Tibial artery (tissue), 4 donors: ENCODE measurements at regions not wholly inside any gene's neighbourhood (a gene's known extent, or its start where the extent isn't known, plus 50 kb on each side); places are given as distances from the start of the nearest gene placed in this dataset.

Source experiments
- DNase-seq, 2 donors: peaks; one replicate each; pipeline ENCODE4 v3.0.0-alpha.2; 2019
- H3K27ac ChIP-seq, 2 donors: fragments of 200-600 bp; sonication (generic) in 1 of 2; 1 replicate in 1 of 2; 2 replicates in 1 of 2; pipeline ENCODE4 v1.5.1; 2018 to 2019; ENCODE audit warnings: mild to moderate bottlenecking in 1 of 2
- H3K27me3 ChIP-seq, 2 donors: fragments of 200-600 bp; sonication (generic) in 1 of 2; one replicate each; pipeline versions ENCODE4 v1.5.1 to v1.6.0; 2016 to 2019
- H3K36me3 ChIP-seq, 3 donors: fragments of 200-600 bp; sonication (generic) in 2 of 3; one replicate each; pipeline ENCODE4 v1.5.1; 2016 to 2019; ENCODE audit warnings: mild to moderate bottlenecking in 2 of 3
- H3K4me1 ChIP-seq, 4 donors: fragments of 200-600 bp; sonication (generic) in 2 of 4; 1 replicate in 3 of 4; 2 replicates in 1 of 4; pipeline ENCODE4 v1.5.1; 2016 to 2019
- H3K4me3 ChIP-seq, 2 donors: fragments of 200-600 bp; sonication (generic) in 1 of 2; 1 replicate in 1 of 2; 2 replicates in 1 of 2; pipeline ENCODE4 v1.5.1; 2018 to 2019; ENCODE audit warnings: mild to moderate bottlenecking in 2 of 2
- H3K9me3 ChIP-seq, 3 donors: fragments of 200-600 bp; sonication (generic) in 1 of 3; one replicate each; pipeline ENCODE4 v1.5.1; 2016 to 2019
- intact Hi-C: fragments of 100-400 bp; cut with DNase I; formaldehyde crosslinking; loops from one replicate; pipeline ENCODE4 v1.15.0; 2023; ENCODE audit warnings: low total_unique reads
- TF ChIP-seq, protein P1 (sequence below), 2 experiments: fragments of 200-600 bp in 1 of 2; fragments of 450-650 bp in 1 of 2; IDR thresholded peaks; one replicate each; pipeline ENCODE4 v1.5.1; 2017 to 2019; ENCODE audit warnings: antibody characterized with exemption in 2 of 2, mild to moderate bottlenecking in 1 of 2, moderate library complexity in 1 of 2

DNA sequence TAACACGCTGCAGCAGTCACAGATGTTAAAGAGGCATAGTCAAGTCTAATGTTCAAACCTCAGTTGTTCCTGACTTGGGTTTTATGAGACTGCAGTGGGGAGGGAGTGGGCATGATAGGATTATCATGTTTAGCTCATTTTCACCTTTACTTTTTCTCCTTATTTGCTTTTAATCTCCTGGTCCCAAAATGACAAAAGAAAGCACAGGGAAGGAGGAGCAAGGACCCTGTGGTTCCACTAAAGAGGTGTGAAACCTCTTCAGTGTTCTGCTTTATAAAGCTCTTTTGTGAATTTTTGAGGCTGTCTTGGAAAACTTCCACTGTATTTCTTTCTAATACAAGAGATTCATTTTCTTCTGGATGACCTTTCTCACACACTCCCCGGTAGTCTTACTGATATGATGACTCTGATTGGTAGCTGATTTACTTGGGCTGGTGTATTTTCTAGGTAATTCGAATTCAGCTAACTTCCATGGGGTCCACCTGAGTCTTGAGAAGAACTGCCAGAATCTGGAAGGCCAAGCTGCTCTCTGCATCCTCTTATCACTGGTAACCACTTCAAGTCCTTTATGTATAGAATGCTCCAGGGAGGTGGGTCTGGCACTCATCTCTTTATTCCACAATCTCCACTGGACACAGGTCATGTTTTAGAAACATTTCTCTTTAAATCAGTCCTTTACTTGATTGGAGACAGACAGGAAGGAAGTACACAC is 1364.4 kb upstream of the CDH9 start:
- no peaks in the 10 kb centered on the region for H3K36me3 ChIP-seq
- intact Hi-C loops = no loop called here
- H3K27me3 ChIP-seq = no peaks in the 10 kb centered on the region
- no peaks in the 10 kb centered on the region for H3K9me3 ChIP-seq
- peaks cover 0 to 22% (median 2%) of the 10 kb centered on the region in 4 donors for H3K4me1 ChIP-seq
- TF ChIP-seq, protein P1, sequence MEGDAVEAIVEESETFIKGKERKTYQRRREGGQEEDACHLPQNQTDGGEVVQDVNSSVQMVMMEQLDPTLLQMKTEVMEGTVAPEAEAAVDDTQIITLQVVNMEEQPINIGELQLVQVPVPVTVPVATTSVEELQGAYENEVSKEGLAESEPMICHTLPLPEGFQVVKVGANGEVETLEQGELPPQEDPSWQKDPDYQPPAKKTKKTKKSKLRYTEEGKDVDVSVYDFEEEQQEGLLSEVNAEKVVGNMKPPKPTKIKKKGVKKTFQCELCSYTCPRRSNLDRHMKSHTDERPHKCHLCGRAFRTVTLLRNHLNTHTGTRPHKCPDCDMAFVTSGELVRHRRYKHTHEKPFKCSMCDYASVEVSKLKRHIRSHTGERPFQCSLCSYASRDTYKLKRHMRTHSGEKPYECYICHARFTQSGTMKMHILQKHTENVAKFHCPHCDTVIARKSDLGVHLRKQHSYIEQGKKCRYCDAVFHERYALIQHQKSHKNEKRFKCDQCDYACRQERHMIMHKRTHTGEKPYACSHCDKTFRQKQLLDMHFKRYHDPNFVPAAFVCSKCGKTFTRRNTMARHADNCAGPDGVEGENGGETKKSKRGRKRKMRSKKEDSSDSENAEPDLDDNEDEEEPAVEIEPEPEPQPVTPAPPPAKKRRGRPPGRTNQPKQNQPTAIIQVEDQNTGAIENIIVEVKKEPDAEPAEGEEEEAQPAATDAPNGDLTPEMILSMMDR (IDR thresholded peaks at IDR 0.05) = no peak
- H3K4me3 ChIP-seq = no peak overlapping the region
- no peak overlapping the region for H3K27ac ChIP-seq
- DNase-seq = no peak

DNA sequence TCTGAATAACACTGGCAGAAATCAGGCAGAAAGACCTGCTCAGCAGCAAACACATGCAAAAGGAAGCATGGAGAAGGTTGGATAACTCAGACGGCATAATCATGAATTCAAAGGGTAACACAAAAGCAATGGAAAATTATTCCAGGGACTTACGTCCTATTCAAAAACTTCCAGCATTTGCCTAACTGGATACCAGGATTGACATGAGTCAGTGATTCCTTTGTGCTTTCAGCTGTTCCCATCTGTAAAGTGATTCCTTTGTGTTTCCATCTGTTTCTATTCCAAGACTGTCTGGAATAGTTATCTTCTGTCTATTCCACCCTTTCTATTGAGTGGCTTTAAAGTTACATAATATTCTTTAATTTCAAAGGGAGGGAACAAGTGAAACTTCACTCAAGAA is 1361.7 kb upstream of the CDH9 start:
- DNase-seq = no peak
- no peak overlapping the region for H3K27ac ChIP-seq
- intact Hi-C loops = no loop called here
- no peak overlapping the region for H3K4me3 ChIP-seq
- peaks cover 0 to 22% (median 2%) of the 10 kb centered on the region in 4 donors for H3K4me1 ChIP-seq
- TF ChIP-seq, protein P1 (IDR thresholded peaks at IDR 0.05) = no peak
- no peaks in the 10 kb centered on the region for H3K36me3 ChIP-seq
- no peaks in the 10 kb centered on the region for H3K27me3 ChIP-seq
- H3K9me3 ChIP-seq = no peaks in the 10 kb centered on the region

DNA sequence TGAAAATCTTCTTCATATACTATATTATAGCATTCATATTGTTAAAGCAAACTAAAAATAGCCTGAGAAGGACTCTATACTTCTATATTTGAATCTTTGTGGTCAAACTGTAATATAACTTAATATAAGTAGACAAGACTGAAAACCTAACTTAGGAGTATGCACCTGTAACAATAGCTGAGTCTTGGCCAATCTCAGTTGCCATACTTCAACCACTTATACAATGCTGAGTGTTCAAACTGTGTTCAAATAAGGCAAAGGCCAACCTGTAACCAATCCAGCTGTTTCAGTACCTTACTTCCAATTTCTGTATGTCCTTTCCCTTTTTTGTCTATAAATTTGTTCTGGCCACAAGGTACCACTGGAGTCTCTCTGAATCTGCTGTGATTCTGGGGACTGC is 1360.8 kb upstream of the CDH9 start:
- no peak overlapping the region for H3K4me3 ChIP-seq
- peaks cover 0 to 22% (median 2%) of the 10 kb centered on the region in 4 donors for H3K4me1 ChIP-seq
- no peaks in the 10 kb centered on the region for H3K27me3 ChIP-seq
- intact Hi-C loops = no loop called here
- no peaks in the 10 kb centered on the region for H3K9me3 ChIP-seq
- no peak overlapping the region for H3K27ac ChIP-seq
- TF ChIP-seq, protein P1 (IDR thresholded peaks at IDR 0.05) = no peak
- H3K36me3 ChIP-seq = no peaks in the 10 kb centered on the region
- DNase-seq = no peak

DNA sequence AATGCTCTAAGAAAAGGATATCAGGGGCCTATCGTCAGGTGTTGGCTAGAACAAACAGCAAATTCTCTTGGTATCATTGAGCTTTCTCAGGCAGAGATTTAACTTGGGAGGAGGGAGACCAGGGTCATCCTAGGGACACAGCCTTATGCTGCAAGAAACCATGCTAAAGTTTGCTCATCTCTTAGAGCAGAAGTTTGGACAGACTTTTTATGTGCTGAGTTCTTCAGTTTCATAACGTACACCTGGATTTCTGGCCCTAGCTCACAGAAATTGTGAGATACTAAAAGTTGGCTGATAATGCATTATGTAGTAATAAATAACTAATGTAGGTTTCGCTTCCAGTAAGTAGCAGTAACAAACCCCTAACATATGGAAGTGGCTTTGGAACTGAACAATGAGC is 1359.8 kb upstream of the CDH9 start:
- TF ChIP-seq, protein P1 (IDR thresholded peaks at IDR 0.05) = no peak
- Histone ChIP-seq H3K4me1 (peaks cover 0 to 22% (median 2%) of the 10 kb centered on the region in 4 donors), H3K27ac (no peak overlapping the region), H3K27me3 (no peaks in the 10 kb centered on the region), H3K9me3 (no peaks in the 10 kb centered on the region), H3K4me3 (no peak overlapping the region), H3K36me3 (no peaks in the 10 kb centered on the region)
- DNase-seq = no peak
- intact Hi-C loops = no loop called here

DNA sequence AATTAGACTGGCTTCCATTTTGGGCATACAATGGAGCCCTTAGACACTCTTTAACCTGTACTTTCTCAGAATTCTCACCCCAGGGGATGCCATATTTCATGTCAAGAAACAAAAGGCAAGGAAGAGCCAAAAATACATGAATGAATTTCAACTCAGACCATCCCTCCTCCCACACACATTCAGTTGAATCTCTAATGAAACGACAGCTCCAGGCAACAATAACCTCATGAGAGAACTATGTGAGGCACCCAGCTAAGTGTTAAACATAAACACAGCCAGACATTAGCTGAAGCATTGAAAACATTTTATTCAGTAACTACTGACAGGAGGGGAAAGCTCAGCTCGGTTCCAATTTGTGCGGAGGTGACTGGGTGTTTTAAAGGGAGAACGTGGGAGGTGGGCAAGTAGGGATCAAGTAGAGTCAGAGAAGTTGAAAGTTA is 1359.1 kb upstream of the CDH9 start:
- Histone ChIP-seq H3K27ac (no peak overlapping the region), H3K36me3 (no peaks in the 10 kb centered on the region), H3K4me1 (peaks cover 0 to 22% (median 2%) of the 10 kb centered on the region in 4 donors), H3K27me3 (no peaks in the 10 kb centered on the region), H3K4me3 (no peak overlapping the region), H3K9me3 (no peaks in the 10 kb centered on the region)
- intact Hi-C loops = no loop called here
- DNase-seq = no peak
- TF ChIP-seq, protein P1 (IDR thresholded peaks at IDR 0.05) = no peak
